PFSK-1 (cell line): ENCODE measurements at regions not wholly inside any gene's neighbourhood (a gene's known extent, or its start where the extent isn't known, plus 50 kb on each side); places are given as distances from the start of the nearest gene placed in this dataset.

Source experiments
- FOXP2 ChIP-seq: optimal IDR thresholded peaks from 2 replicates; pipeline ENCODE3; 2011; ENCODE audit warnings: borderline replicate concordance, control low read depth, inconsistent platforms; ENCODE audit not compliant: insufficient read depth; ENCODE audit errors: extremely low read length, extremely low read depth
- POLR2AphosphoS5 ChIP-seq: IDR thresholded peaks from 2 replicates; pipeline ENCODE4 v1.6.1; 2012; ENCODE audit warnings: low read depth, mild to moderate bottlenecking, control low read depth, low read length, moderate library complexity
- SIN3A ChIP-seq: IDR thresholded peaks from 2 replicates; pipeline ENCODE4 v1.6.1; 2012; ENCODE audit warnings: mild to moderate bottlenecking, low read length, moderate library complexity, borderline replicate concordance; ENCODE audit not compliant: insufficient read depth
- TAF1 ChIP-seq: IDR thresholded peaks from 2 replicates; pipeline ENCODE4 v1.6.1; 2012; ENCODE audit warnings: low read length, control low read depth, borderline replicate concordance; ENCODE audit not compliant: insufficient read depth
- TF ChIP-seq, protein P1 (sequence below), 2 experiments: IDR thresholded peaks; 2 replicates each; pipeline versions ENCODE4 v1.6.1 to v1.8.0; 2011 to 2012; ENCODE audit warnings: low read depth in 2 of 2, low read length in 2 of 2, control low read depth in 1 of 2, inconsistent platforms in 1 of 2, mild to moderate bottlenecking in 1 of 2, moderate library complexity in 1 of 2; ENCODE audit not compliant: insufficient read depth in 1 of 2

DNA sequence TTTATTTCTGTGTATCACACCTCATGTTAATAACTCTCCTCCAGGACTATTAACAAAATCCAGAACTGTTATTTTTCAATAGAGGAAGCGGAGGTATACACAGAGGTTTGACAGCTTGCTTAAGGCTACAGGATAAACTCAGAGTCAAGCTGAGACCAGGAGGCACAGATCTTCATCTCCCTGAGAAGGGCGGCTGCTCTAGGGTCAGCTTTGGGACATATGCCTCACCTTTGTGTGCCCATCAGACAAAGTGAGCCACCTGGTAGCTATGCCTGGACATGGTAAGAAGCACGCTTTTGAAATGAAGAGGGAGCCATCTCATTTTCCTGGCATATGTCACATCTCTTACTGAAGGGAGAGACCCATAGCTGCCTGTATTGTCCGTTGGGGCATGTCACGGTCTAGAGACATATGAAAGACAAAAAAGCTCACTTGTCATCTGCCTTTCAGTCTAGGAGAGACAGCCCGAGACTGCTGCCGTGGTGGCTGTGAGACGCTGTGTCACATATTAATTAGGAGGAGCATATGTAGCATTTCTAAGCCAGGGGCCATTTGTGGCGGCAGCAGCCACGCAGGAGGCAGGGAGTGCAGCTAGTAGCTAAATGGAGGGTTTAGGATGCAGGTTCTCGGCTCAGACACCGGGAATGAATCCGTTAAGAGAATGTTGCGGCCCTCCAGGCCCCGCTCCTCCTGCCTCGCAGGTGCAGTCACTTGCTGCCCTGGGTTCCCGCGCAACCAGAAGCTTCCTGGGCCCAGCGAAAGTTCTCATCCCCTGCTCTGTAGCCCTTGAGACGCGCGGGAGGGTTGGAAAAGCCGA is 161.3 kb upstream of the C1orf21 start:
- TF ChIP-seq POLR2AphosphoS5, result no peak
- no peak for TF ChIP-seq SIN3A
- no peak for TF ChIP-seq FOXP2
- no peak for TF ChIP-seq TAF1
- TF ChIP-seq, protein P1, sequence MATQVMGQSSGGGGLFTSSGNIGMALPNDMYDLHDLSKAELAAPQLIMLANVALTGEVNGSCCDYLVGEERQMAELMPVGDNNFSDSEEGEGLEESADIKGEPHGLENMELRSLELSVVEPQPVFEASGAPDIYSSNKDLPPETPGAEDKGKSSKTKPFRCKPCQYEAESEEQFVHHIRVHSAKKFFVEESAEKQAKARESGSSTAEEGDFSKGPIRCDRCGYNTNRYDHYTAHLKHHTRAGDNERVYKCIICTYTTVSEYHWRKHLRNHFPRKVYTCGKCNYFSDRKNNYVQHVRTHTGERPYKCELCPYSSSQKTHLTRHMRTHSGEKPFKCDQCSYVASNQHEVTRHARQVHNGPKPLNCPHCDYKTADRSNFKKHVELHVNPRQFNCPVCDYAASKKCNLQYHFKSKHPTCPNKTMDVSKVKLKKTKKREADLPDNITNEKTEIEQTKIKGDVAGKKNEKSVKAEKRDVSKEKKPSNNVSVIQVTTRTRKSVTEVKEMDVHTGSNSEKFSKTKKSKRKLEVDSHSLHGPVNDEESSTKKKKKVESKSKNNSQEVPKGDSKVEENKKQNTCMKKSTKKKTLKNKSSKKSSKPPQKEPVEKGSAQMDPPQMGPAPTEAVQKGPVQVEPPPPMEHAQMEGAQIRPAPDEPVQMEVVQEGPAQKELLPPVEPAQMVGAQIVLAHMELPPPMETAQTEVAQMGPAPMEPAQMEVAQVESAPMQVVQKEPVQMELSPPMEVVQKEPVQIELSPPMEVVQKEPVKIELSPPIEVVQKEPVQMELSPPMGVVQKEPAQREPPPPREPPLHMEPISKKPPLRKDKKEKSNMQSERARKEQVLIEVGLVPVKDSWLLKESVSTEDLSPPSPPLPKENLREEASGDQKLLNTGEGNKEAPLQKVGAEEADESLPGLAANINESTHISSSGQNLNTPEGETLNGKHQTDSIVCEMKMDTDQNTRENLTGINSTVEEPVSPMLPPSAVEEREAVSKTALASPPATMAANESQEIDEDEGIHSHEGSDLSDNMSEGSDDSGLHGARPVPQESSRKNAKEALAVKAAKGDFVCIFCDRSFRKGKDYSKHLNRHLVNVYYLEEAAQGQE (IDR thresholded peaks at IDR 0.05; ENCODE audit: insufficient read depth in 1 of 2, low read depth in 2 of 2, low read length in 2 of 2), result no peak

DNA sequence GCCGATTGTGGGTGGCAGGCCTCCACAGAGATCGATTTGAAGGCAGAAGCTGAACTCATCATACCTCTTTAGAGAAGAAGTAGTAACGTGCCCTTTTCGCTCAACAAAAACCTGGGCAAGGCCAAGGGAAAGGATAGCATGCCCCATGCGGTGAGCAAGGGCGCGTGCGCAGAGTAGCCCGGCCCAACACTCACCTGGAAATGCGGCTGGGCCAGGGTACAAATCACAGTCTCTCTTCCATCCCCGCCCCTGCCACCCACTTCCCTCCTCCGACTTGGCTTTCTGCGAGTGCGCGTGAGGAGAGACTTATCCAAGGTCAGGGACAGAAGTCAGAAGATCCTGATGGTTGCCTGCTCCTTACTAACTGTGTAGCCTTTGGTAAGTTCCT is 160.7 kb upstream of the C1orf21 start:
- TF ChIP-seq, protein P1 (IDR thresholded peaks at IDR 0.05; ENCODE audit: insufficient read depth in 1 of 2, low read depth in 2 of 2, low read length in 2 of 2), result no peak
- TF ChIP-seq SIN3A, result no peak
- no peak for TF ChIP-seq POLR2AphosphoS5

DNA sequence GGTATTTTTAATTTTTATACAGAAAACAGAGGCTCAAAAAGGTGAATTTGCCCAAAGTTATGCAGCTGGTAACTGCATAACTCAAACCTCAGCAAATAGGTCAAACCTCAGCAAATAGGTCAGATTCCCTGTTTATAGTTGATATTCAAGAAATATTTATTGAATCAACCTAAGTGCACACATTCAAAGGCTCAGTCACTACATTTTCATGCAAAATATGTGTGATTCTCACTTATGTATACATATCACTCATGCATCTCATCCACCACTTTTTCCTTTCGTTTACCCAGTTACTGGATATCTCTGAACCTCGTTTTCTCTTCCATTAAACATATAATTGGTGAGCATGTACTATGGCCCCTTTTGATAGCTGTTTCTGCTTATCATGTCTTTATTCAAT is 158.3 kb upstream of the C1orf21 start:
- TF ChIP-seq TAF1, result no peak

DNA sequence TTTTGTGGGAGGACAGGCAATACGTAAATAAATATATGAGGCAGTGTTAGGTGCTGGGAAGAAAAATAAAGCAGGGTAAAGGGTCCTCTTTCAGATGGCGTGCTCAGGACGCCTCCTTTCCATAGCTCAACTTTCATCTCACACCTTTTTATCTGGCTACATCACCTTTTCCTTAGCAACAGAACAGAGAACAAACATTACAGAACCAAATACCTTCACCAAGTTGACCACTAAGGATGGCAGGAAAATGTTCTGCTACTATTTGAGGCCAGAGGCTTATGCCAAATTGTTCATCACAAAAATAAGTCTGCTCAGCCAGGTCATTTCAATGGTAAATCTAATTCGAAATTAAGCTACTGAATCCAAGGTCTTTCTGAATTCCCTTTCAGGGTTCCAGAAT is 149.2 kb upstream of the C1orf21 start:
- TF ChIP-seq FOXP2, result no peak
- TF ChIP-seq TAF1, result no peak

DNA sequence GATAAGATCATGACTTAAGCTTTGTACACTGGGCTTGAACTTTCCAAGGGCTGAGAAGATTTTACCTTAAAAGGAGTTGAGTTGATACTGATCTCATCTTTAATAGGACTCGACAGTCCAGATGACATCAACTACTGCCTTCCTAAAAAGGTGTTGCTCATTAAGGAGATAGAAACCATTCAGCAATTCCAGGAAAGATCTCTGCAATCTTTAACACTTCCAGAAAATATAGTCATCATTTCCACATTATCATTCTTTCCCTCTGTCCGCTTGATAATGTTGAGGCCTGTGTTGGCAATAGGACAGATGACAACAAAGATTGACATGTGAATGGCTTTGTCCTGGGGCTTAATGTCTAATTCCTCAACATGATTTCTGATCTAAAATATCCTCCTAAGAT is 145.4 kb upstream of the C1orf21 start:
- TF ChIP-seq POLR2AphosphoS5, result no peak
- TF ChIP-seq TAF1, result no peak
- no peak for TF ChIP-seq FOXP2
- TF ChIP-seq, protein P1 (IDR thresholded peaks at IDR 0.05; ENCODE audit: insufficient read depth in 1 of 2, low read depth in 2 of 2, low read length in 2 of 2), result no peak
- no peak for TF ChIP-seq SIN3A

DNA sequence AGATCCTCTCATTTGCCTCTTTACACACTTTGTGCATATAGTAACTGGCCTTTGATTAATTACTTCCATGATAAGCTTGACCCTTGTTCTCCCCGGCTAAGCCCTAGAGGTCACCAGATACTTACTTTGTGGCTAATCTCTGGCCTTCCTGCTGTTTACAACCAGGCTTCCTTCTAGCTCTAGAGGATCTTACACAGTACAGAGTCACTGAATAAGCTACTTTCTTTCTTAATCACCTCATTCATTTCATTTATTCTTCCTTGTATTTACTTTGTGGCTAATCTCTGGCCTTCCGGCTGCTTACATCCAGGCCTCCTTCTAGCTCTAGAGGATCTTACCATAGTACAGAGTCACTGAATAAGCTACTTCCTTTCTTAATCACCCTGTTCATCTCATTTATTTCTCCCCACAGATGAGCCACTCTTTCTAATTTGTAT is 144.3 kb upstream of the C1orf21 start:
- no peak for TF ChIP-seq TAF1
- TF ChIP-seq POLR2AphosphoS5, result no peak
- no peak for TF ChIP-seq SIN3A
- no peak for TF ChIP-seq FOXP2
- TF ChIP-seq, protein P1 (IDR thresholded peaks at IDR 0.05; ENCODE audit: insufficient read depth in 1 of 2, low read depth in 2 of 2, low read length in 2 of 2), result no peak
